PC-3 (cell line): ENCODE measurements at regions not wholly inside any gene's neighbourhood (a gene's known extent, or its start where the extent isn't known, plus 50 kb on each side); places are given as distances from the start of the nearest gene placed in this dataset.

Source experiments
- ATAC-seq: fragments of 200-7000 bp; cut with Tn5 transposase; 2 replicates; pipeline ENCODE4 v1.9.1; 2020; ENCODE audit warnings: mild to moderate bottlenecking, moderate library complexity
- BruUV-seq: library from RNA; stranded (reverse); fragments of 400-500 nt; replicated peaks from 2 replicates; lab custom pipeline; 2021; lab: Mats Ljungman, UMichigan
- CTCF ChIA-PET: fragments of 300-600 bp; sonication (Branson Sonifier 250); formaldehyde crosslinking; loops from one replicate; lab custom pipeline; 2022; ENCODE audit warnings: antibody characterized with exemption; lab: Charles Lee
- POLR2A ChIA-PET: fragments of 300-600 bp; sonication (Branson Sonifier 250); formaldehyde crosslinking; loops from one replicate; lab custom pipeline; 2022; ENCODE audit warnings: antibody characterized with exemption; ENCODE audit not compliant: unreplicated experiment; lab: Charles Lee
- DNase-seq: peaks from one replicate; pipeline ENCODE4 v3.0.0-alpha.2; 2015
- H2AFZ ChIP-seq: fragments of 300-600 bp; sonication (generic); 2 replicates; pipeline ENCODE4 v1.6.0; 2016; ENCODE audit warnings: antibody characterized with exemption, low read length
- H3F3A ChIP-seq: fragments of 300-600 bp; sonication (generic); one replicate; pipeline ENCODE4 v1.6.0; 2017; ENCODE audit warnings: antibody characterized with exemption, low read length, control low read depth, mild to moderate bottlenecking; ENCODE audit not compliant: unreplicated experiment
- H3K27ac ChIP-seq: fragments of 300-600 bp; sonication (generic); 2 replicates; pipeline ENCODE4 v1.5.1; 2016; ENCODE audit warnings: mild to moderate bottlenecking, low read length
- H3K27me3 ChIP-seq: fragments of 300-600 bp; sonication (generic); 2 replicates; pipeline ENCODE4 v1.6.1; 2016; ENCODE audit warnings: low read length, mixed read lengths
- H3K36me3 ChIP-seq: fragments of 300-600 bp; sonication (generic); 2 replicates; pipeline ENCODE4 v1.6.1; 2016; ENCODE audit warnings: low read depth, mixed run types, low read length, mixed read lengths
- H3K4me1 ChIP-seq: fragments of 300-600 bp; sonication (generic); 2 replicates; pipeline ENCODE4 v1.5.1; 2016; ENCODE audit warnings: low read length; ENCODE audit not compliant: insufficient read depth
- H3K4me2 ChIP-seq: fragments of 300-600 bp; sonication (generic); 2 replicates; pipeline ENCODE4 v1.6.0; 2016; ENCODE audit warnings: low read length
- H3K4me3 ChIP-seq: fragments of 300-600 bp; sonication (generic); 2 replicates; pipeline ENCODE4 v1.5.1; 2016; ENCODE audit warnings: mild to moderate bottlenecking, low read length, mixed read lengths
- H3K79me2 ChIP-seq: fragments of 300-600 bp; sonication (generic); 2 replicates; pipeline ENCODE4 v1.6.1; 2017; ENCODE audit warnings: low read length, mixed read lengths
- H3K9ac ChIP-seq: fragments of 300-600 bp; sonication (generic); 2 replicates; pipeline ENCODE4 v1.6.0; 2016; ENCODE audit warnings: mild to moderate bottlenecking, low read length
- H3K9me2 ChIP-seq: fragments of 300-600 bp; sonication (generic); replicated peaks from 2 replicates; pipeline ENCODE4 v1.6.1; 2016; ENCODE audit warnings: mixed run types, low read length, mixed read lengths
- H3K9me3 ChIP-seq: fragments of 300-600 bp; sonication (generic); 2 replicates; pipeline ENCODE4 v1.6.1; 2016; ENCODE audit warnings: low read length, mixed read lengths
- H4K20me1 ChIP-seq: fragments of 300-600 bp; sonication (generic); 2 replicates; pipeline ENCODE4 v1.6.1; 2016; ENCODE audit warnings: low read length, mixed read lengths
- CTCF ChIP-seq: fragments of 300-600 bp; sonication (generic); conservative IDR thresholded peaks from 2 replicates; pipeline ENCODE4 v1.5.1; 2017; ENCODE audit warnings: antibody characterized with exemption, low read depth, mild to moderate bottlenecking, low read length
- EZH2 ChIP-seq: fragments of 300-600 bp; sonication (generic); IDR thresholded peaks from one replicate; pipeline ENCODE4 v1.6.1; 2017; ENCODE audit warnings: antibody characterized with exemption, mild to moderate bottlenecking, low read length; ENCODE audit not compliant: unreplicated experiment
- EZH2phosphoT487 ChIP-seq: fragments of 300-600 bp; sonication (generic); IDR thresholded peaks from 2 replicates; pipeline ENCODE4 v1.6.1; 2018; ENCODE audit warnings: mild to moderate bottlenecking, antibody characterized with exemption, low read length, borderline replicate concordance
- intact Hi-C: fragments of 100-400 bp; cut with micrococcal nuclease; formaldehyde crosslinking; loops from 2 replicates; pipeline ENCODE4 v1.9.0; 2023

- Histone ChIP-seq H3K27ac (no peak overlapping the region), H3K9ac (no peak overlapping the region), H3K27me3 (no peaks in the 10 kb centered on the region), H3F3A (no peaks in the 10 kb centered on the region), H3K9me2 (no peaks in the 10 kb centered on the region), H3K79me2 (no peaks in the 10 kb centered on the region), H3K36me3 (no peaks in the 10 kb centered on the region), H3K4me3 (no peak overlapping the region), H4K20me1 (no peaks in the 10 kb centered on the region), H2AFZ (no peak overlapping the region), H3K4me1 (no peaks in the 10 kb centered on the region), H3K9me3 (no peaks in the 10 kb centered on the region), H3K4me2 (no peak overlapping the region)
- TF ChIP-seq EZH2phosphoT487 (no peak), EZH2 (no peak), CTCF (no peak)
- DNase-seq (no peak), ATAC-seq (no peak)
- intact Hi-C loops: no loop called here
- CTCF ChIA-PET: no interaction called here
- no TSS peak for BruUV-seq
- POLR2A ChIA-PET: no interaction called here
Measured at GRCh38 chr2:217256251-217256650, 396.4 kb upstream of the TNP1 start.

GRCh38 chr2:217254111-217254510 is 394.2 kb upstream of the TNP1 start:
- BruUV-seq: no TSS peak
- ATAC-seq: no peak
- TF ChIP-seq EZH2phosphoT487: no peak
- TF ChIP-seq EZH2: no peak
- TF ChIP-seq CTCF: no peak

GRCh38 chr2:217252181-217252580 is 392.3 kb upstream of the TNP1 start:
- POLR2A ChIA-PET: no interaction called here
- no peak for DNase-seq
- Histone ChIP-seq H3K27ac (no peak overlapping the region), H3K9me3 (no peaks in the 10 kb centered on the region), H3K4me1 (no peaks in the 10 kb centered on the region), H3K27me3 (no peaks in the 10 kb centered on the region), H3K9ac (no peak overlapping the region), H4K20me1 (no peaks in the 10 kb centered on the region), H3F3A (no peaks in the 10 kb centered on the region), H3K79me2 (no peaks in the 10 kb centered on the region), H3K4me2 (no peak overlapping the region), H2AFZ (no peak overlapping the region), H3K36me3 (no peaks in the 10 kb centered on the region), H3K9me2 (no peaks in the 10 kb centered on the region), H3K4me3 (no peak overlapping the region)
- intact Hi-C loops: no loop called here
- no TSS peak for BruUV-seq
- TF ChIP-seq EZH2phosphoT487: no peak
- CTCF ChIA-PET: no interaction called here
- no peak for ATAC-seq

More at GRCh38 chr2:217254111-217254510, 394.2 kb upstream of the TNP1 start:
- Histone ChIP-seq H2AFZ (no peak overlapping the region), H3K4me1 (no peaks in the 10 kb centered on the region), H3K27ac (no peak overlapping the region), H3K79me2 (no peaks in the 10 kb centered on the region), H3K4me2 (no peak overlapping the region), H3K27me3 (no peaks in the 10 kb centered on the region), H3K4me3 (no peak overlapping the region), H3K9ac (no peak overlapping the region), H3F3A (no peaks in the 10 kb centered on the region), H3K9me3 (no peaks in the 10 kb centered on the region), H4K20me1 (no peaks in the 10 kb centered on the region), H3K9me2 (no peaks in the 10 kb centered on the region), H3K36me3 (no peaks in the 10 kb centered on the region)
- DNase-seq: no peak
- CTCF ChIA-PET: no interaction called here
- POLR2A ChIA-PET: no interaction called here
- intact Hi-C loops: no loop called here
